Ovary (tissue), 3 donors: ENCODE measurements at regions not wholly inside any gene's neighbourhood (a gene's known extent, or its start where the extent isn't known, plus 50 kb on each side); places are given as distances from the start of the nearest gene placed in this dataset.

Source experiments
- EP300 ChIP-seq: sonication (generic); formaldehyde crosslinking; IDR thresholded peaks from one replicate; pipeline ENCODE4 v1.6.1; 2017; ENCODE audit warnings: antibody characterized with exemption
- POLR2A ChIP-seq: fragments of 450-650 bp; IDR thresholded peaks from one replicate; pipeline ENCODE4 v1.6.1; 2017; ENCODE audit warnings: antibody characterized with exemption, mild to moderate bottlenecking, moderate library complexity
- TF ChIP-seq, protein P1 (sequence below), 3 donors: fragments of 450-650 bp in 2 of 3; fragments of 200-600 bp in 1 of 3; IDR thresholded peaks; one replicate each; pipeline versions ENCODE4 v1.5.1 to v1.8.0; 2016 to 2022; ENCODE audit warnings: antibody characterized with exemption in 3 of 3, mild to moderate bottlenecking in 1 of 3
- donor health status: DM: no; HTN: no; CAD: no.

- TF ChIP-seq POLR2A, result no peak
- TF ChIP-seq, protein P1, sequence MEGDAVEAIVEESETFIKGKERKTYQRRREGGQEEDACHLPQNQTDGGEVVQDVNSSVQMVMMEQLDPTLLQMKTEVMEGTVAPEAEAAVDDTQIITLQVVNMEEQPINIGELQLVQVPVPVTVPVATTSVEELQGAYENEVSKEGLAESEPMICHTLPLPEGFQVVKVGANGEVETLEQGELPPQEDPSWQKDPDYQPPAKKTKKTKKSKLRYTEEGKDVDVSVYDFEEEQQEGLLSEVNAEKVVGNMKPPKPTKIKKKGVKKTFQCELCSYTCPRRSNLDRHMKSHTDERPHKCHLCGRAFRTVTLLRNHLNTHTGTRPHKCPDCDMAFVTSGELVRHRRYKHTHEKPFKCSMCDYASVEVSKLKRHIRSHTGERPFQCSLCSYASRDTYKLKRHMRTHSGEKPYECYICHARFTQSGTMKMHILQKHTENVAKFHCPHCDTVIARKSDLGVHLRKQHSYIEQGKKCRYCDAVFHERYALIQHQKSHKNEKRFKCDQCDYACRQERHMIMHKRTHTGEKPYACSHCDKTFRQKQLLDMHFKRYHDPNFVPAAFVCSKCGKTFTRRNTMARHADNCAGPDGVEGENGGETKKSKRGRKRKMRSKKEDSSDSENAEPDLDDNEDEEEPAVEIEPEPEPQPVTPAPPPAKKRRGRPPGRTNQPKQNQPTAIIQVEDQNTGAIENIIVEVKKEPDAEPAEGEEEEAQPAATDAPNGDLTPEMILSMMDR (IDR thresholded peaks at IDR 0.05), result no peak
- TF ChIP-seq EP300, result no peak
Observed at GRCh38 chr1:232501854-232502253, 128.1 kb downstream of the SIPA1L2 start.
